Dedifferentiated amniotic fluid mesenchymal stem cell (primary cell): ENCODE measurements at regions not wholly inside any gene's neighbourhood (a gene's known extent, or its start where the extent isn't known, plus 50 kb on each side); places are given as distances from the start of the nearest gene placed in this dataset.
A peak's percentile ranks its signal among the peaks of the same experiment; 100 is the strongest.
"Not testable (repeated sequence)": the region's sequence is repeated elsewhere in the genome, so short reads cannot be mapped to it uniquely, and the experiment has no call there.

ENCODE experiments used
- DNase-seq: peaks from one replicate; pipeline ENCODE4 v3.0.0-alpha.2; 2016; ENCODE audit errors: extremely low spot score

DNA sequence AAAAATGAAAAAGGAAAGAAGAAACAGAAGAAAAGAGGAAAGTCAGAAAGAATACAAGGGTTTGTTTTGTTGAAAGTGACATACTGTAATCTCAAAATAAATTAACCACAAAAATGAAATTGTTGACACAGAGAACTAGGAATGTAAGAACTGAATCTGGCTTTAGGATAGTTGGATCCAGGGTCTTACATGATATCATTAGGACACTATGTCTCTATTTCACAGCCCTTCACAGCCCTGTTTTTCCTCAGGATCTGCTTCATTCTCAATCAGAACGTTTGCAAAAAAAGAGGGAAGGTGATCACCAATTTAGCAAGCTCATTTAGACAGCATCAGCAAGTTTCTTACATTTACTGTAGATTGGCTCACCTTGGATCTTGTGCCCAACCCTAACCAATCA, 188.5 kb upstream of the NREP start:
- DNase-seq, result no peak

- no peak for DNase-seq
Observed at GRCh38 chr5:111942661-111943401, 185.8 kb upstream of the NREP start.

GRCh38 chr5:111942201-111942600, 185.2 kb upstream of the NREP start:
- no peak for DNase-seq

DNA sequence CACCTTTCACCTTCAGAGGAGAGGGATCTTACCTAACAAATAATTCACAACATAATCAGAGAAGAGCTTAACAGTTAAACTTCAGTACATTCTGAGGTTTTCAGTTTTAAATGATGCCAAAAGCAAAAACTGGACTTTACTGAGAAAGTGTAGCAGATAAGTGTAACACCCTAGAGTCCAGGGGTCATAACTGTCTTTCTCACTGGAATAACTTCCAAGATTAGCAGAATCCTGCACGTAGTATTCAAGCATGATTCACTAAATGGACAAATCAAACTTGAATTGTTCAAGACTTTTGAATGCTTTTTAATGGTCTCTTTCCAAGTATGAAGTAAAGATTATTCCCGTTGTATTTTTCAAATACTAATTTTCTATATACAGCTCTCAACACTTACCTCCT, 180.1 kb upstream of the NREP start:
- DNase-seq, result no peak

DNA sequence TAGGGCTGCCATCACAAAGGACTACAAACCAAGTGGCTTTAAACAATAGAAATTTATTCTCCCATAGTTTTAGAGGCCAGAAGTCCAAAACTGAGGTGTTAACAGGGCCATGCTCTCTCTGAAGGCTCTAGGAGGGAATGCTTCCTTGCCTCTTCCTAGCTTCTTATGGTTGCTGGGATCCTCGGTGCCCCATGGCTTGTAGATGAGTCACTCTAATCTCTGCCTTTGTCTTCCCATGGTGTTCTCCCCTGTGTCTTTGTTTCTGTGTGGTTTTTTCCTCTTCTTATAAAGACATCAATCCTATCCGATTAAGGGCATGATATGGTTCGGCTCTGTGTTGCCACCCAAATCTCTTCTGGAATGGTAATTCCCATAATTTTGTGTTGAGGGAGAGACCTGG, 178.8 kb upstream of the NREP start:
- no peak for DNase-seq

- DNase-seq, result no peak
Observed at GRCh38 chr5:111935009-111935408, 178.0 kb upstream of the NREP start.

- no peak for DNase-seq
Observed at GRCh38 chr5:111934511-111934910, 177.5 kb upstream of the NREP start.

DNA sequence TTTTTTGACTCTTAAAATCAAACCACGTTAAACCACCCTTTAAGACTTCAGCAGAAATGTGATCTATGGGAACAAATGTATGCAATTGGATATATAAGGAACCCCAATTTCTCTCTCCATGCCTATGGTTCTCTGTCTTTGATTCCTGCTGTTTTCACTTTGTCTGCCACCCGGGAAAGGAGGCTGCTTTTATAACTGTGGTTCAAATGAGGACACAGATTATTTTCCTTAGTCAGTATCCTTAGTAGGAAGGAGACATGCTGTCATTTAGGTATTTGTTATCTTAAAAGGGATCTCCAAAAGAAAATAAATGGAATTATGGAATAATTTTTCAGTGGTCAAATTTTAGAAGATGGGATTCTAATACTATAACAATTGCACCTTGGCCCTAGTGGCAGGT, 176.1 kb upstream of the NREP start:
- DNase-seq, result no peak

GRCh38 chr5:111932628-111933027, 175.6 kb upstream of the NREP start:
- DNase-seq, result peak; percentile 39

DNA sequence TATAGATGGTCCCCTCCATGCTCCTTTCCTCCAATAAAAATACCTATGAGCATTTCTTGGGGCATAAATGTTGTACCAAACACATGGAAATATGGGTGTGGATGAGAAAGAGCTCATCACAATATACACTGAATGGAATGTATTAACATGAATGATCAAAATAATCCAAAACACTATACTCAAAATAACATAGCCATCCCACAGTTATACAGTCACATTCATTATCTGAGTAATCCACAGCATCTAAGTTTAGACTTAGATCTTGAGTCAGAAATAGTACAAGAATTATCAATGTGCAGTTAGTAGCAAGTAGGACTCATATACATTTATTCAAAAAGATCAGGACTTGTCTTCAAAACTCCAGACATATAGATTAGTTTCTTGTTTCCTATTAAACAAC, 175.2 kb upstream of the NREP start:
- DNase-seq, result no peak

- no peak for DNase-seq
Observed at GRCh38 chr5:111931655-111932054, 174.7 kb upstream of the NREP start.

DNA sequence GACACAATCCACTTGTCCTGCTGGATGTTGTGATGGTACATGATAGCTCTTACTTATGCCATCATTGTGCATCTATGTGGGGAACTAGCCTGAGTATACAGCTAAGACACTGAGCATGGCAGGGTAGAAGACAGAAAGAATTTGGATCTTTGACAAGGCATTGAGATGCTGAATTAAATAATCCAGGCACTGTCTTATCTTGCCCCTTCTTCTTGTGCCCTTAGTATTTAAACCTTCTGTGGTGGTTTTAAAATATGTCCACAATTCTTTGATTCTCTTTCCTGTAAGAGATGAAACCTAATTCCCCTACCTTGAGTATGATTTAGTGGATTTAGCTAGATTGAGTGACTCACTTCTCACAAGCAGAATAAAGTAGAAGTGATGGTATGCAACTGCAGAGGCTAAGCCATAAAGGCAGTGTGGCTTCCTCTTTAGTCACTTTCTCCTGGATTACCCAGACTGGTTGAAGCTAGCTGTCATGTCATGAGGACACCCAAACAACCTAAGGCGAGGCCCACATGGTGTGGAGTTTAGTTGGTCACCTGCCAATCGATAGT, 174.0 kb upstream of the NREP start:
- DNase-seq, result no peak

- no peak for DNase-seq
Observed at GRCh38 chr5:111930449-111930848, 173.5 kb upstream of the NREP start.

GRCh38 chr5:111929867-111930266, 172.9 kb upstream of the NREP start:
- peak; percentile 68 for DNase-seq

DNA sequence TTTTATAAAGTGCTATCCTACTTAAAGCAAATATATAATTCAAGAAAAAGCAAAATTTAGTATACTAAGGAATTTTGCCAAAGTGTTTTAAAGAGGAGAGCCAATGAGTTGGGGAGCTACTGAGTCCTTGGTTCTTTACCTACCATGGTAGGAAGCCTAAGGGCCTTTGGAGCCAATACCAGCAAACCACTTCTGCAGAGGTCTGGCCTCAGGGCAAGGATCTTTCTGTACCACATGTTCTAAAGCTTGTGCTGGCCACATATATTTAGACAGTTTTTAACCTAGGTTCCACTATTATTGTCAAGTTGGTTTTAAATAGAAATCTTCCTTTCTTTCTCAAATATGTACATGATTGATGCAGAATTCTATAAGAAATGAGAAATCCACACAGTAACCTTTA, 172.3 kb upstream of the NREP start:
- DNase-seq, result no peak

GRCh38 chr5:111928511-111928910, 171.5 kb upstream of the NREP start:
- no peak for DNase-seq

- no peak for DNase-seq
Observed at GRCh38 chr5:111927191-111927590, 170.2 kb upstream of the NREP start.

- DNase-seq, result no peak
Observed at GRCh38 chr5:111926026-111926425, 169.0 kb upstream of the NREP start.

- DNase-seq, result no peak
Observed at GRCh38 chr5:111922344-111922743, 165.3 kb upstream of the NREP start.

- DNase-seq, result not testable (repeated sequence)
Observed at GRCh38 chr5:111921691-111922090, 164.7 kb upstream of the NREP start.

DNA sequence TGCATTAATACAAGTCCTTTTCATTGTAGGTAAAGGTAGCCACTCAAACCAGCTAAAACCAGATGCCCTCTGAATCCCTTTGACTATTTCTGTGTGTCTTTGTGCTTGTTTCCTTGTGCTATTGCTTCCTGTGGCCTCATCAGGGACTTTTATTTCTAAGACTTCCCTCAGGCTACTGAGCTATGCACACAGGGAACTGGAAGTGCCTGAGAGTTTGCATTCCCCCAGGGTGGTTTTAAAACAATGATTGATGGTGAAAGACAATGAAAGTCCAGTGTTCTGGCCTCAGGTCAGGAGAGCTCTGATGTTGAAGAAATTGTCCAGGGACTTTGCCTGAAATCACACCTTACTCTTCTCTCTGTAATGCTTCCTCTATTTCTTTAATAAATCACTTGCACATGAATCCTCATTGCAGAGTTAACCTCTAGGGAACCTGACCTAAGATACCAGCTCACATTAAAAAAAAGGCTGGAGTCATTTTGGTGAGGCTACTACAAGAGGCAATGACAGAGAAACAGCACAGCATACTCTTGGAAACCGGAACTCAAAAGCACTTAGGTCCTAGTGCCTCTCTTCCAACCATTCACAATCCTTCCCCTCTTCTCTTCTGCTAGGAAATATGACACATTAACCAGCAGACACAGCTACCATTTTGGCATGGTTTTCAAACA, 158.1 kb upstream of the NREP start:
- DNase-seq, result no peak

GRCh38 chr5:111902436-111902835, 145.4 kb upstream of the NREP start:
- DNase-seq, result no peak

DNA sequence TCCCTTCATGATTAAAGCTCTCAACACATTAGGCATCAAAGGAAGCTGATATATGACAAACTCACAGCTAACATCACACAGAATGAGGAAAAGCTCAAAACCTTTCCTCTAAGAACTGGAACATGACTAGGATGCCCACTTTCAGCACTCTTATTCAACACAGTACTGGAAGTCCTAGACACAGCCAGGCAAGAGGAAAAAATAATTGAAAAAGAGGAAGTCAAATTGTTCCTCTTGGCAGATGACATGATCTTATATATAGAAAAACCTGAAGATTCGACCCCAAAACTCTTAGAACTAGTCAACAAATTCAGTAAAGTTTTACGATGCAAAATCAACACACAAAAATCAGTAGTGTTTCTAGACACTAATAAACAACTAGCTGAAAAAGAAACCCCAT, 144.3 kb upstream of the NREP start:
- no peak for DNase-seq
